ENCODE measurements at regions not wholly inside any gene's neighbourhood (a gene's known extent, or its start where the extent isn't known, plus 50 kb on each side); places are given as distances from the start of the nearest gene placed in this dataset.

DNA sequence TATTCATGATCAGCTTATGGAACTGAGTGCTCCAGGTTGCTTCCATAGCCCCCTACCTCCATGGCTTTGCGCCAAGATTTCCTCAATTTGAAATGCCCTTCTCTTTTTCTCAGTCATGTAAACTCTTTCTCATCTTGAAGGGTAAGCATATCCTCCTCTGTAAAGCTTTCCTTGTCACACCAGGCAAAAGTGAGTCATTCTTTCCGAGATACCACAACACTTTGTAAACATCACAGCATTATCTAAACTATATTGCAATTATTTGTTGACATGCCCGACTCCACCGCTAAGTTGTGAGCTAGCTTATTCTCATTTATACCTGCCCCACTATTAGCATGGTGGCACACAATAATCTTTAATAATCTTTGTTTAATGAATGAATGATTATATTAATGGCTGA is 419.5 kb upstream of the CHST9 start:
- ChIA-PET POLR2A (no interaction called here), CTCF (interaction anchor here (0.8 to 5.4 kb wide), 26 partner anchors 8 to 599 kb away, joined by 3 to 84 read pairs (median 4); no protein-coding TSS in a partner anchor), RAD21 (ENCODE audit: unreplicated experiment) (interaction anchor here (1.1 to 4.0 kb wide), 3 partner anchors 8 to 586 kb away, joined by 3 to 35 read pairs (median 6); no protein-coding TSS in a partner anchor), SMC1A (ENCODE audit: uncharacterized antibody, unreplicated experiment) (interaction anchor here (0.7 to 4.1 kb wide), 9 partner anchors 8 to 241 kb away, joined by 3 to 34 read pairs (median 3); no protein-coding TSS in a partner anchor)
- in situ Hi-C loops (cut with MboI), result loop anchor here (10.0 kb wide), 3 partner anchors 240 to 800 kb away; no protein-coding TSS in a partner anchor
- no peak overlapping the region for H3K4me3 ChIP-seq
- BruUV-seq (replicated peaks), result no TSS peak
- intact Hi-C loops (cut with micrococcal nuclease; ENCODE audit: unreplicated experiment), result no loop called here
- DNase-seq (ENCODE audit: low read depth, low spot score) (no peak), ATAC-seq (no peak), FAIRE-seq (no peak)
- H2AFZ ChIP-seq (ENCODE audit: control insufficient read depth, low read depth, low read length), result no peak overlapping the region
- no peaks in the 10 kb centered on the region for H3K36me3 ChIP-seq (ENCODE audit: control insufficient read depth in 2 of 2, insufficient read depth in 2 of 2, low read length in 1 of 2)
- no peak overlapping the region for H3K27ac ChIP-seq (ENCODE audit: control insufficient read depth, insufficient read depth)
- WGBS (ENCODE audit: insufficient coverage, insufficient replicate concordance, low lambda C conversion rate, missing lambda C conversion rate), result 84% methylated on average over 4 of the region's 4 CpGs
- H3K27me3 ChIP-seq (replicated peaks in 1 of 2; ENCODE audit: control insufficient read depth in 2 of 2, insufficient read depth in 2 of 2, low read length in 1 of 2), result no peaks in the 10 kb centered on the region
- H3K79me2 ChIP-seq (ENCODE audit: control insufficient read depth, insufficient read depth, low read length), result no peaks in the 10 kb centered on the region
- H3K4me2 ChIP-seq (ENCODE audit: control insufficient read depth, insufficient read depth), result no peak overlapping the region
- H3K9me3 ChIP-seq (replicated peaks; ENCODE audit: control insufficient read depth, insufficient read depth, low read length), result no peaks in the 10 kb centered on the region
- no peak for TF ChIP-seq NFXL1 (IDR thresholded peaks at IDR 0.05; ENCODE audit: borderline replicate concordance)
- TF ChIP-seq, protein P1, sequence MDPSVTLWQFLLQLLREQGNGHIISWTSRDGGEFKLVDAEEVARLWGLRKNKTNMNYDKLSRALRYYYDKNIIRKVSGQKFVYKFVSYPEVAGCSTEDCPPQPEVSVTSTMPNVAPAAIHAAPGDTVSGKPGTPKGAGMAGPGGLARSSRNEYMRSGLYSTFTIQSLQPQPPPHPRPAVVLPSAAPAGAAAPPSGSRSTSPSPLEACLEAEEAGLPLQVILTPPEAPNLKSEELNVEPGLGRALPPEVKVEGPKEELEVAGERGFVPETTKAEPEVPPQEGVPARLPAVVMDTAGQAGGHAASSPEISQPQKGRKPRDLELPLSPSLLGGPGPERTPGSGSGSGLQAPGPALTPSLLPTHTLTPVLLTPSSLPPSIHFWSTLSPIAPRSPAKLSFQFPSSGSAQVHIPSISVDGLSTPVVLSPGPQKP (IDR thresholded peaks at IDR 0.05; ENCODE audit: low read depth, low read length), result no peak
- TF ChIP-seq SUZ12 (IDR thresholded peaks at IDR 0.05; ENCODE audit: unreplicated experiment), result no peak
- TF ChIP-seq RAD21 (IDR thresholded peaks at IDR 0.05; ENCODE audit: insufficient read depth, low read depth, low read length), result no peak
- no peaks in the 10 kb centered on the region for H3K4me1 ChIP-seq (ENCODE audit: control insufficient read depth, insufficient read depth, low read length)
- no peaks in the 10 kb centered on the region for H4K20me1 ChIP-seq (ENCODE audit: control insufficient read depth, insufficient read depth)
- H3K9ac ChIP-seq (ENCODE audit: control insufficient read depth, insufficient read depth, low read length), result no peak overlapping the region

DNA sequence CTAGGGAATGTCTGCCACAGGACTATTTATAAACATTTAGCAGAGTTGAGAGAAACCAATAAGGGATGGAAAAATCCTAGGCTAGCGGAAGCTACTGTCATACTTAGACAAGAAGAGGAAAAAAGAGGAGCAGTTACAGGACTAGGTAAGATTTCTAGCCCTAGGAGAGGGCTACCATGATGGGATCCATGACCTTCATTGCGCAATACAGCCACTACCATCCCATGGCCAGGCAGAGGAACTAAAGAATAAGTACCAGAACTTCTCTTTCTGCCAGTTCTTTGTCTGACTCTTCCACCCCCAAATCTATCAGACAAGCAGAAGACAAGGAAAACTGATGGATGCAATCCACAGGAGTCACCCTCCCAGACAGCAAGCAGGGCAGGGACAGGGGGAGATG is 417.0 kb upstream of the CHST9 start:
- FAIRE-seq (no peak), ATAC-seq (no peak)
- intact Hi-C loops (cut with micrococcal nuclease; ENCODE audit: unreplicated experiment), result no loop called here
- TF ChIP-seq, protein P2, sequence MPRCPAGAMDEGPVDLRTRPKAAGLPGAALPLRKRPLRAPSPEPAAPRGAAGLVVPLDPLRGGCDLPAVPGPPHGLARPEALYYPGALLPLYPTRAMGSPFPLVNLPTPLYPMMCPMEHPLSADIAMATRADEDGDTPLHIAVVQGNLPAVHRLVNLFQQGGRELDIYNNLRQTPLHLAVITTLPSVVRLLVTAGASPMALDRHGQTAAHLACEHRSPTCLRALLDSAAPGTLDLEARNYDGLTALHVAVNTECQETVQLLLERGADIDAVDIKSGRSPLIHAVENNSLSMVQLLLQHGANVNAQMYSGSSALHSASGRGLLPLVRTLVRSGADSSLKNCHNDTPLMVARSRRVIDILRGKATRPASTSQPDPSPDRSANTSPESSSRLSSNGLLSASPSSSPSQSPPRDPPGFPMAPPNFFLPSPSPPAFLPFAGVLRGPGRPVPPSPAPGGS (IDR thresholded peaks at IDR 0.05; ENCODE audit: borderline replicate concordance, insufficient read depth, low read depth, low read length, poor library complexity, severe bottlenecking), result no peak
- TF ChIP-seq, protein P3, sequence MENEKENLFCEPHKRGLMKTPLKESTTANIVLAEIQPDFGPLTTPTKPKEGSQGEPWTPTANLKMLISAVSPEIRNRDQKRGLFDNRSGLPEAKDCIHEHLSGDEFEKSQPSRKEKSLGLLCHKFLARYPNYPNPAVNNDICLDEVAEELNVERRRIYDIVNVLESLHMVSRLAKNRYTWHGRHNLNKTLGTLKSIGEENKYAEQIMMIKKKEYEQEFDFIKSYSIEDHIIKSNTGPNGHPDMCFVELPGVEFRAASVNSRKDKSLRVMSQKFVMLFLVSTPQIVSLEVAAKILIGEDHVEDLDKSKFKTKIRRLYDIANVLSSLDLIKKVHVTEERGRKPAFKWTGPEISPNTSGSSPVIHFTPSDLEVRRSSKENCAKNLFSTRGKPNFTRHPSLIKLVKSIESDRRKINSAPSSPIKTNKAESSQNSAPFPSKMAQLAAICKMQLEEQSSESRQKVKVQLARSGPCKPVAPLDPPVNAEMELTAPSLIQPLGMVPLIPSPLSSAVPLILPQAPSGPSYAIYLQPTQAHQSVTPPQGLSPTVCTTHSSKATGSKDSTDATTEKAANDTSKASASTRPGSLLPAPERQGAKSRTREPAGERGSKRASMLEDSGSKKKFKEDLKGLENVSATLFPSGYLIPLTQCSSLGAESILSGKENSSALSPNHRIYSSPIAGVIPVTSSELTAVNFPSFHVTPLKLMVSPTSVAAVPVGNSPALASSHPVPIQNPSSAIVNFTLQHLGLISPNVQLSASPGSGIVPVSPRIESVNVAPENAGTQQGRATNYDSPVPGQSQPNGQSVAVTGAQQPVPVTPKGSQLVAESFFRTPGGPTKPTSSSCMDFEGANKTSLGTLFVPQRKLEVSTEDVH (IDR thresholded peaks at IDR 0.05; ENCODE audit: low read depth, partially characterized antibody), result no peak
- TF ChIP-seq PAX5 (IDR thresholded peaks at IDR 0.05; ENCODE audit: borderline replicate concordance, low read depth, low read length), result no peak
- TF ChIP-seq ATF7 (IDR thresholded peaks at IDR 0.05; ENCODE audit: low read depth), result no peak
- TF ChIP-seq BMI1 (IDR thresholded peaks at IDR 0.05; ENCODE audit: borderline replicate concordance), result no peak
- no peak for TF ChIP-seq SMAD5 (IDR thresholded peaks at IDR 0.05; ENCODE audit: low read depth)
- no peak for TF ChIP-seq MYC (IDR thresholded peaks at IDR 0.05; ENCODE audit: insufficient read depth, insufficient read length, insufficient replicate concordance, low read length, severe bottlenecking)
- no peak for TF ChIP-seq FOXK2 (IDR thresholded peaks at IDR 0.05)

More for the DNA sequence above, 417.0 kb upstream of the CHST9 start:
- Histone ChIP-seq H3K27me3 (replicated peaks in 1 of 2; ENCODE audit: control insufficient read depth in 2 of 2, insufficient read depth in 2 of 2, low read length in 1 of 2) (no peaks in the 10 kb centered on the region), H3K4me3 (no peak overlapping the region), H3K4me2 (ENCODE audit: control insufficient read depth, insufficient read depth) (no peak overlapping the region), H3K4me1 (ENCODE audit: control insufficient read depth, insufficient read depth, low read length) (no peaks in the 10 kb centered on the region), H3K79me2 (ENCODE audit: control insufficient read depth, insufficient read depth, low read length) (no peaks in the 10 kb centered on the region), H3K9ac (ENCODE audit: control insufficient read depth, insufficient read depth, low read length) (no peak overlapping the region), H4K20me1 (ENCODE audit: control insufficient read depth, insufficient read depth) (no peaks in the 10 kb centered on the region), H3K27ac (ENCODE audit: control insufficient read depth, insufficient read depth) (no peak overlapping the region), H3K9me3 (replicated peaks; ENCODE audit: control insufficient read depth, insufficient read depth, low read length) (no peaks in the 10 kb centered on the region), H2AFZ (ENCODE audit: control insufficient read depth, low read depth, low read length) (no peak overlapping the region), H3K36me3 (ENCODE audit: control insufficient read depth in 2 of 2, insufficient read depth in 2 of 2, low read length in 1 of 2) (no peaks in the 10 kb centered on the region)
- no TSS peak for BruUV-seq (replicated peaks)
- in situ Hi-C loops (cut with MboI), result loop anchor here (10.0 kb wide), 3 partner anchors 237 to 797 kb away; no protein-coding TSS in a partner anchor
- WGBS (ENCODE audit: insufficient coverage, insufficient replicate concordance, low lambda C conversion rate, missing lambda C conversion rate), result 64% methylated on average over 2 of the region's 2 CpGs
- no peak for DNase-seq (ENCODE audit: low read depth, low spot score)
- ChIA-PET RAD21 (ENCODE audit: unreplicated experiment) (no interaction called here), SMC1A (ENCODE audit: uncharacterized antibody, unreplicated experiment) (no interaction called here), POLR2A (no interaction called here), CTCF (interaction anchor here (2.1 to 5.4 kb wide), 2 partner anchors 148 to 155 kb away, joined by 7 to 84 read pairs; no protein-coding TSS in a partner anchor)

Data from GM12878 (cell line).